Astrocyte (in vitro differentiated cells and primary cell): ENCODE measurements at regions not wholly inside any gene's neighbourhood (a gene's known extent, or its start where the extent isn't known, plus 50 kb on each side); places are given as distances from the start of the nearest gene placed in this dataset.

ENCODE experiments used
- DNase-seq: peaks from one replicate; pipeline ENCODE4 v3.0.0-alpha.2; 2010; ENCODE audit warnings: low read depth
- FAIRE-seq: peaks from 2 replicates; lab custom pipeline; 2011; peaks lifted over from hg19 to GRCh38; lab: Jason Lieb, UNC
- H2AFZ ChIP-seq: 2 replicates; pipeline ENCODE4 v1.6.0; 2012; ENCODE audit warnings: low read depth, low read length, inconsistent platforms
- H3K27ac ChIP-seq: 2 replicates; pipeline ENCODE4 v1.5.1; 2011; ENCODE audit warnings: low read depth, low read length, inconsistent platforms
- H3K27me3 ChIP-seq: 2 replicates; pipeline ENCODE4 v1.6.0; 2011; ENCODE audit warnings: low read length, inconsistent platforms; ENCODE audit not compliant: insufficient read depth
- H3K36me3 ChIP-seq: 2 replicates; pipeline ENCODE4 v1.5.1; 2011; ENCODE audit warnings: low read length, inconsistent platforms; ENCODE audit not compliant: insufficient read depth
- H3K4me1 ChIP-seq: 2 replicates; pipeline ENCODE4 v1.5.1; 2011; ENCODE audit warnings: low read length, inconsistent platforms; ENCODE audit not compliant: insufficient read depth
- H3K4me2 ChIP-seq: 2 replicates; pipeline ENCODE4 v1.6.0; 2012; ENCODE audit warnings: low read length, inconsistent platforms
- H3K4me3 ChIP-seq: 2 replicates; pipeline ENCODE4 v1.5.1; 2011; ENCODE audit warnings: low read depth, mild to moderate bottlenecking, low read length, inconsistent platforms; ENCODE audit not compliant: insufficient read depth
- H3K79me2 ChIP-seq: 2 replicates; pipeline ENCODE4 v1.6.0; 2012; ENCODE audit warnings: mild to moderate bottlenecking, low read length, inconsistent platforms; ENCODE audit not compliant: insufficient read depth
- H3K9ac ChIP-seq: 2 replicates; pipeline ENCODE4 v1.6.0; 2012; ENCODE audit warnings: mild to moderate bottlenecking, low read length, inconsistent platforms
- H3K9me3 ChIP-seq: 2 replicates; pipeline ENCODE4 v1.5.1; 2012; ENCODE audit warnings: low read depth, mild to moderate bottlenecking, low read length, inconsistent platforms; ENCODE audit not compliant: insufficient read depth
- H4K20me1 ChIP-seq: 2 replicates; pipeline ENCODE4 v1.6.0; 2012; ENCODE audit warnings: low read length, inconsistent platforms; ENCODE audit not compliant: insufficient read depth
- H3K27ac Mint-ChIP-seq: one replicate; pipeline ENCODE4 v1.8.0; 2021; ENCODE audit warnings: mild to moderate bottlenecking, mixed read lengths; ENCODE audit not compliant: unreplicated experiment
- H3K27me3 Mint-ChIP-seq: one replicate; pipeline ENCODE4 v1.8.0; 2021; ENCODE audit warnings: low read depth, mixed read lengths; ENCODE audit not compliant: unreplicated experiment
- H3K36me3 Mint-ChIP-seq: one replicate; pipeline ENCODE4 v1.8.0; 2021; ENCODE audit warnings: low read depth, mixed read lengths; ENCODE audit not compliant: unreplicated experiment
- H3K4me1 Mint-ChIP-seq: one replicate; pipeline ENCODE4 v1.8.0; 2021; ENCODE audit warnings: low read depth, mixed read lengths; ENCODE audit not compliant: unreplicated experiment
- H3K4me3 Mint-ChIP-seq: one replicate; pipeline ENCODE4 v1.8.0; 2021; ENCODE audit warnings: mild to moderate bottlenecking, moderate library complexity, mixed read lengths; ENCODE audit not compliant: unreplicated experiment
- H3K9me3 Mint-ChIP-seq: one replicate; pipeline ENCODE4 v1.8.0; 2021; ENCODE audit warnings: mild to moderate bottlenecking, mixed read lengths; ENCODE audit not compliant: unreplicated experiment
- CTCF ChIP-seq: IDR thresholded peaks from 2 replicates; pipeline ENCODE4 v1.5.1; 2011; ENCODE audit warnings: low read depth, mild to moderate bottlenecking, inconsistent platforms, low read length, moderate library complexity; ENCODE audit not compliant: insufficient read depth
- EZH2 ChIP-seq: IDR thresholded peaks from 2 replicates; pipeline ENCODE4 v1.6.1; 2012; ENCODE audit warnings: mild to moderate bottlenecking, low read length, inconsistent platforms; ENCODE audit not compliant: insufficient read depth

GRCh38 chr22:48808038-48808960 lies 1019.4 kb downstream of the BRD1 start:
- H3K4me3 ChIP-seq, result no peak overlapping the region
- H3K4me1 ChIP-seq, result no peaks in the 10 kb centered on the region
- Mint-ChIP-seq H3K4me1 (no peaks in the 10 kb centered on the region), H3K4me3 (no peak overlapping the region), H3K27ac (no peak overlapping the region), H3K36me3 (no peaks in the 10 kb centered on the region), H3K27me3 (peaks cover 20% of the 10 kb centered on the region), H3K9me3 (peaks cover 1% of the 10 kb centered on the region)
- FAIRE-seq (no peak), DNase-seq (no peak)
- H2AFZ ChIP-seq, result no peak overlapping the region
- H3K79me2 ChIP-seq, result no peaks in the 10 kb centered on the region
- no peak for TF ChIP-seq CTCF
- no peak for TF ChIP-seq EZH2
- no peaks in the 10 kb centered on the region for H3K36me3 ChIP-seq
- H3K9ac ChIP-seq, result no peak overlapping the region
- no peaks in the 10 kb centered on the region for H3K9me3 ChIP-seq
- H3K27me3 ChIP-seq, result no peaks in the 10 kb centered on the region
- no peak overlapping the region for H3K4me2 ChIP-seq
- no peaks in the 10 kb centered on the region for H4K20me1 ChIP-seq
- H3K27ac ChIP-seq, result no peak overlapping the region

- Histone ChIP-seq H2AFZ (no peak overlapping the region), H3K27ac (no peak overlapping the region), H3K4me3 (no peak overlapping the region), H3K79me2 (no peaks in the 10 kb centered on the region), H3K27me3 (no peaks in the 10 kb centered on the region), H3K9ac (no peak overlapping the region), H3K36me3 (no peaks in the 10 kb centered on the region), H3K4me2 (no peak overlapping the region), H3K9me3 (no peaks in the 10 kb centered on the region), H3K4me1 (no peaks in the 10 kb centered on the region), H4K20me1 (no peaks in the 10 kb centered on the region)
- Mint-ChIP-seq H3K27ac (no peak overlapping the region), H3K27me3 (peaks cover 20% of the 10 kb centered on the region), H3K4me3 (no peak overlapping the region), H3K36me3 (no peaks in the 10 kb centered on the region), H3K9me3 (peaks cover 1% of the 10 kb centered on the region), H3K4me1 (no peaks in the 10 kb centered on the region)
- TF ChIP-seq CTCF (no peak), EZH2 (no peak)
- FAIRE-seq (no peak), DNase-seq (no peak)
Measured at GRCh38 chr22:48807155-48807554, 1020.5 kb downstream of the BRD1 start.

- Mint-ChIP-seq H3K27me3 (peaks cover 20% of the 10 kb centered on the region), H3K4me1 (no peaks in the 10 kb centered on the region), H3K36me3 (no peaks in the 10 kb centered on the region), H3K27ac (no peak overlapping the region), H3K4me3 (no peak overlapping the region), H3K9me3 (peaks cover 1% of the 10 kb centered on the region)
- no peaks in the 10 kb centered on the region for H3K36me3 ChIP-seq
- H4K20me1 ChIP-seq, result no peaks in the 10 kb centered on the region
- H3K9me3 ChIP-seq, result peaks cover under 1% of the 10 kb centered on the region
- no peak for TF ChIP-seq CTCF
- no peak overlapping the region for H2AFZ ChIP-seq
- no peak for DNase-seq
- no peak for FAIRE-seq
- no peak overlapping the region for H3K4me3 ChIP-seq
- H3K27ac ChIP-seq, result no peak overlapping the region
- no peaks in the 10 kb centered on the region for H3K79me2 ChIP-seq
- H3K9ac ChIP-seq, result no peak overlapping the region
- H3K27me3 ChIP-seq, result no peaks in the 10 kb centered on the region
- no peaks in the 10 kb centered on the region for H3K4me1 ChIP-seq
- H3K4me2 ChIP-seq, result no peak overlapping the region
Measured at GRCh38 chr22:48806227-48806781, 1021.4 kb downstream of the BRD1 start.
